T-helper 2 cell treated with Interferon-gamma antibody and Interleukin-4, amounts not matched to agents 5 μg/mL and 100 μg/mL, for 36 hours (primary cell): ENCODE measurements at regions not wholly inside any gene's neighbourhood (a gene's known extent, or its start where the extent isn't known, plus 50 kb on each side); places are given as distances from the start of the nearest gene placed in this dataset.

Source experiments
- DNase-seq: peaks from one replicate; pipeline ENCODE4 v3.0.0; 2021; ENCODE audit warnings: low spot score
- H3K27ac Mint-ChIP-seq: one replicate; pipeline ENCODE4 v1.8.0; 2021; ENCODE audit warnings: mild to moderate bottlenecking, mixed read lengths
- H3K27me3 Mint-ChIP-seq: one replicate; pipeline ENCODE4 v1.8.0; 2021; ENCODE audit warnings: low read depth, mixed read lengths
- H3K36me3 Mint-ChIP-seq: one replicate; pipeline ENCODE4 v1.8.0; 2021; ENCODE audit warnings: low read depth, mixed read lengths
- H3K4me1 Mint-ChIP-seq: one replicate; pipeline ENCODE4 v1.8.0; 2021; ENCODE audit warnings: low read depth, mixed read lengths
- H3K4me3 Mint-ChIP-seq: one replicate; pipeline ENCODE4 v1.8.0; 2022; ENCODE audit warnings: mild to moderate bottlenecking, moderate library complexity, mixed read lengths
- H3K9me3 Mint-ChIP-seq: one replicate; pipeline ENCODE4 v1.8.0; 2021; ENCODE audit warnings: mixed read lengths

GRCh38 chr20:8073024-8073832 lies 53.7 kb upstream of the TMX4 start:
- Mint-ChIP-seq H3K4me3 (no peak overlapping the region), H3K36me3 (no peaks in the 10 kb centered on the region)

DNA sequence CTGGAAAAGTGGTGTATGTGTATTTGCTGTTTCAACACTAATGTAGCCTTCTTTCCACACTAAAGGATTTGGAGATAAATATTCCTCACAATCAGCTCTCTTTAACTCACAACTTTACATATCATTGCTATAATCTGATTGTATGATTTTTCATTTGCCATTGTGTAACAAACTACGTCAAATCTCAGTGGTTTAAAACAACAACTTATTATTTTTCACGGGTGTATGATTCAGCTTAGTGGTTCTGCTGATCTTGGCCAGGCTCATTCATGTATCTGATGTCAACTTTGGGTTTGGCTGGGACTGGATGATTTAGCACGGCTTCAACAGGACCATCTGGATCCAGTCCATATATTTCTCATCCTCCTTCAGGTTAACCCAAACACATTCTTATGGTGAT lies 55.4 kb upstream of the TMX4 start:
- H3K9me3 Mint-ChIP-seq, result no peaks in the 10 kb centered on the region
- H3K36me3 Mint-ChIP-seq, result no peaks in the 10 kb centered on the region
- H3K27me3 Mint-ChIP-seq, result peaks cover 3% of the 10 kb centered on the region
- H3K4me3 Mint-ChIP-seq, result no peak overlapping the region
- DNase-seq, result no peak
- no peak overlapping the region for H3K27ac Mint-ChIP-seq
- H3K4me1 Mint-ChIP-seq, result peaks cover 6% of the 10 kb centered on the region

More at GRCh38 chr20:8073024-8073832, 53.7 kb upstream of the TMX4 start:
- no peak for DNase-seq
- Mint-ChIP-seq H3K9me3 (no peaks in the 10 kb centered on the region), H3K27ac (peak overlapping the region; percentile 21), H3K4me1 (peaks cover 6% of the 10 kb centered on the region), H3K27me3 (peaks cover 3% of the 10 kb centered on the region)

DNA sequence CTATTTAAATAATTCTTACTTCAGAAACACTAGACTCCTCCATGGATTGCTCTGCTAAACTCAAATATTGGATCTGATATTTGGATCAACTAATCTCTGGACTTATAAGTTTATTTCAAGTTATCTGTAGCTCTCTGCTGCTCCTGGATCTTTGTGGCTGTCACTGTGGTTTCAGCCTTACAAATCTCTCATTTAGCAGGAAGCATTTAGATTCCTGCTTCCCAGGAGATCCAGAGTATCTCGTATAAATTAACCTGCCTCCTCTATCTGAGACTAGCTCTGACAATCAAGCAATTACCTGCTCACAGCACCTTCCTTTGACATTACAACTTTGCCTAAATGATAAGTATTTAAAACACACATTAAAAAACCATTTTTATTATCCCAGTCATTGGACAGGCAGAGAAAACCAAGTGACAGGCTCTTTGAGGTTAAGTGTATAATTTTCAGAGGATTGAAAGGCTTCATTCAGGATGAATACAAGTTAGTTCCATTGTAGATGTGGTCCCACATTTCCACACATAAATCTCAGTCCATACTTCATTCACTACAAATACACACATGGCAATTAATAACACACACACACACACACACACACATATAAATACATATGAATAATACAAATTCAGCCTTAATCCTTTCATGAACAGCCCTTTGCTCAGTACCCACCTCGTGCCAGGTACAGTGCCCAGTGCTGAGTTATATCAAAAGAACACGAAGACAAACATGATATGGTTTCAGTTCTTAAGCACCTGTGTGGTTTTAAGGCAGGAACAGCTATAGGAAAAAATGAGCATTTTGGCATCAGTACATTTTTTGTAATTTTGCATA lies 55.5 kb upstream of the PLCB1 start:
- Mint-ChIP-seq H3K27ac (no peak overlapping the region), H3K4me3 (no peak overlapping the region), H3K36me3 (no peaks in the 10 kb centered on the region), H3K9me3 (no peaks in the 10 kb centered on the region), H3K27me3 (no peaks in the 10 kb centered on the region), H3K4me1 (peaks cover 6% of the 10 kb centered on the region)
- DNase-seq, result no peak

- no peak for DNase-seq
- H3K4me3 Mint-ChIP-seq, result no peak overlapping the region
- no peaks in the 10 kb centered on the region for H3K27me3 Mint-ChIP-seq
- no peaks in the 10 kb centered on the region for H3K36me3 Mint-ChIP-seq
- no peaks in the 10 kb centered on the region for H3K9me3 Mint-ChIP-seq
- H3K27ac Mint-ChIP-seq, result no peak overlapping the region
- H3K4me1 Mint-ChIP-seq, result peaks cover 6% of the 10 kb centered on the region
These were observed 55.0 kb upstream of the PLCB1 start for GRCh38 chr20:8077137-8077466.

GRCh38 chr20:8078528-8078914 lies 53.5 kb upstream of the PLCB1 start:
- H3K27ac Mint-ChIP-seq, result no peak overlapping the region
- H3K9me3 Mint-ChIP-seq, result no peaks in the 10 kb centered on the region

DNA sequence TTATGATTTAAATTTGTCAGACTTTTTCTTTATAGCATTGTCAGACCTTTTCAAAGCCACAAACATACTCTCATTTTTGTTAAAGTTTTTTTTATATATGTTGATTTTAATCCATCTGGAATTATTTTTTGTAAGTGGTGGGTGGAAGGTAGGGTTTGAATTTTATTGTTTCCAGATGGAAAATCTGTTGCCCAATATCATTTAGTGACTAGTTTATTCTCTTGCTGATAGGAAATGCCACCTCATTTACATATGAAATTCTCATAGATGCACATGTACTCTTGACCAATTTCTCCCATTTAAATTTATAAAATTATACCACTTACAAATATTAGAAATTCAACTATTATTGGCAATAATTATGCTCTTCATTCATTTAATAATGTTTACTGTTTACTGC lies 52.1 kb upstream of the PLCB1 start:
- H3K4me3 Mint-ChIP-seq, result no peak overlapping the region
- no peak overlapping the region for H3K27ac Mint-ChIP-seq
- H3K4me1 Mint-ChIP-seq, result no peaks in the 10 kb centered on the region
- no peak for DNase-seq
- no peaks in the 10 kb centered on the region for H3K27me3 Mint-ChIP-seq
- no peaks in the 10 kb centered on the region for H3K9me3 Mint-ChIP-seq
- H3K36me3 Mint-ChIP-seq, result no peaks in the 10 kb centered on the region

More at GRCh38 chr20:8078528-8078914, 53.5 kb upstream of the PLCB1 start:
- no peak for DNase-seq
- Mint-ChIP-seq H3K27me3 (no peaks in the 10 kb centered on the region), H3K36me3 (no peaks in the 10 kb centered on the region), H3K4me1 (peaks cover 1% of the 10 kb centered on the region), H3K4me3 (no peak overlapping the region)

GRCh38 chr20:8082025-8082424 lies 50.0 kb upstream of the PLCB1 start:
- DNase-seq, result no peak
- Mint-ChIP-seq H3K36me3 (no peaks in the 10 kb centered on the region), H3K4me3 (no peak overlapping the region), H3K9me3 (no peaks in the 10 kb centered on the region), H3K4me1 (no peaks in the 10 kb centered on the region), H3K27me3 (peaks cover 5% of the 10 kb centered on the region), H3K27ac (no peak overlapping the region)
